Islet precursor cell (in vitro differentiated cells): ENCODE measurements at regions not wholly inside any gene's neighbourhood (a gene's known extent, or its start where the extent isn't known, plus 50 kb on each side); places are given as distances from the start of the nearest gene placed in this dataset.

ENCODE experiments used
- DNase-seq: peaks from one replicate; pipeline ENCODE4 v3.0.0-alpha.2; 2018

DNA sequence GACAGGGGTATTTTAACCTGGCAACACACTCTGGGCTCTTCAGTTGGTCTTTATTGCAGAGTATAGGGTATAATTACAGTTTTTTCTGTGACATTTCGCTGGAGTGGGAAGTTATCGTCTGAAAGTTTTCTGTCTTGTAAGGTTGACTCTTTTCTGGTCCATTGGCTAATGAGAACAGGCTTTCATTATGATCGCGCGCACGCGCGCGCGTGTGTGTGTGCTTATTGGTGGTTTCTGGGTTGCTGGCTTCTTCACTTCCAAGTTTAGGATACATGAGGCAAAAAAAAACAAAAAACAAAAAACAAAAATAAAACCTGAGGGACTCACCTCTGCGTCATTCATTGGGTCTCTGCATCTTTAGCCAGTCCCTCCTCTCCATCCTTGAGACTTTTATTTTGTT lies 68.7 kb upstream of the MYOCD start:
- DNase-seq = no peak

DNA sequence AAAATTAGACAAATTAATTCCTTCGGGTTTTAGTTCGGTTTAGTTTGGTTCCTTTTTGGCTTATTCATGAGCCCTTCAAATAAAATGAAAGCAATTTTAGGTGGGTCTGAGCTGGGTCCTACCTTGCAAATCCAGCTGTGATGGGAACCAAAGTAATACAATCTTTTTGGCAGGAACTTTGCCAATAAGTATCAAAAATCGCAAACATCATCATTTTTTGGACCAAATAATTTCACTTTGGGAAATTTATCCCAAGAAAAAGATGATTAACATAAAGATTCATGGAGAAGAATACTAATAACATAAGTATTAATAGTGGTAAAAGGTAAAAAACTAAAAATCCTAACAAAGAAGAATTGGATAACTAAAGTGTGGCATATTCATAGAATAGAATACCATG lies 67.8 kb upstream of the MYOCD start:
- DNase-seq = no peak

DNA sequence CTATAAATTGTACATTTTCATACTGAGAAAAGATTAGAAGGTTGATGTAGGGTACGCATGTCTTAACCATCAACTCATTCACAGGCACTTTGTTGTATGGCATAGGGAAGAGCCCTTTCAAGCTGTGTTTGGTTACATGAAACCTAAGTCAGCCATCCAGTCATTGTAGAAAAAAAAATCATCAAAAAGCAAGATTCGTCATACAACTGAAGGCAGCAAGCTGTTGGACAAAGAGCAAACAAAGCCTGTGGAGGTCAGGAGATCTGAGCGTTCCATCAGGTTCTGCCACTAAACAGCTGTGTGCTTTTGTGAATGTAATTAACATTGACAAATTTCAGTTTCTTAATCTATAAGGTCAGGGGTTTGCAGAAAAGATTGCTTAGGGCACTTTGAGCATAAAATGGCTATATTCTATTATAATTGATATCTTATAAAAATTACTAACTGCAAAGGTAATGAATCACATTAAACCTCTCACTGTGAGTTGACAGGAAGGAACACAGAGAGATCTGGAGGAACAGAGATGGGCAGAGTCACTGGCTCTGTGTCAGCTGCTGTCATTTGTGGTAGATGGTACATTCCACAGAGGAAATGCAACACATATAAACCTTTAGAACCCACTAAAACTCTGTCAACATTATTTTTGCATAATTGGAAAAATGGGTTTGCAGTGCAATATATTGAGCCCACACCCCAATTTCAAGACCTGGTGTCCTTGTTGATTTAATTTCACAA lies 66.3 kb upstream of the MYOCD start:
- DNase-seq = no peak

DNA sequence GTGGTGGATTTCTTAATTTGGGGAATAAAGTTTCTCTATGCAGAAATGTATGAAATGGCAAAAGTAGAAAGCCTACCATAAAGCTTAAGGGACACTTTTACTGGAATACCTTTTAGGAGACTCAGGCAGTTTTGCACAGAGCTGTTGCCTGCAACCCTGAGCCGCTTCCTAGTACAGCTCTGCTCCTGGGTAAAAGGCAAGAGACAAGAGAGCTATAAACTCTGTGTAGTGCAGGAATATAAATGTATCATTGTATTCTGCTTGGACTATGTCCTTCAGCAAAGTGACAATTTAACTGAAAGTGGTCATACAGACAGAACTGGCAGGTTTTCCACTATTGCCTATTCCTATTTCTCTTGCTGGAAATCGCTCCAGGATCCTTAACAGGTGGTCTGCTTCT lies 65.3 kb upstream of the MYOCD start:
- no peak for DNase-seq

DNA sequence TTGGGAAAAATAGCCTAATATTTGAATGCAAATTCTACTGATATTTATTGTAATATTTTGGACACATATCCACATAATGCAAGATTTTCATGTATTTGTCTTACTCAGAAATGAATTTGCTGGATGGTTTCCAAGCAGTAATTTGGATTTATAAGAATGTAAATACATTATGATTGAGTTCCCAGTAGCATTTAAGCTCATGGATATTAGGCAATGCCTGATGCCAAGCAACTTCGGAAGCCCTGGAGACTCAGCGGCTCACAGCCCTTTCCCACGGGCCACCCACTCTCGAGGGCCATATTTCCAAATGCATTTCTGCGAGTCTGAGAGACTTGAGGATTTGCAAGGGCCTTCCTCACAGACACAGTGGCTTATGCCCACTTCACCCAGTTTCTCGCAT lies 62.1 kb upstream of the MYOCD start:
- no peak for DNase-seq

DNA sequence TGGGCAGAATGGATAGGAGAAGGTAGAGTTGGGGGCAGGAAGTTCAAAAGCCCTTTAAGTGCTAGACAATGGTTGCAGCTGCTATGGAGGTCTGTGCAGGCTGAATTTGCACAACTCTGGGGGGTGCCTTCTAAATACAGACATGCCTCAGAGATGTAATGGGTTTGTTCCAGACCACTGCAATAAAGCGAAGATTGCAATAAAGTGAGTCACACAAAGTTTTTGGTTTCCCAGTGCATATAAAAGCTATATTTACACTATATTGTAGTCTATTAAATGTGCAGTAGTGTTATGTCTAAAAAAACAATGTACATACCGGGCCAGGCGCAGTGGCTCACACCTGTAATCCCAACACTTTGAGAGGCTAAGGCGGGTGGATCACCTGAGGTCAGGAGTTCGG lies 60.5 kb upstream of the MYOCD start:
- no peak for DNase-seq

DNA sequence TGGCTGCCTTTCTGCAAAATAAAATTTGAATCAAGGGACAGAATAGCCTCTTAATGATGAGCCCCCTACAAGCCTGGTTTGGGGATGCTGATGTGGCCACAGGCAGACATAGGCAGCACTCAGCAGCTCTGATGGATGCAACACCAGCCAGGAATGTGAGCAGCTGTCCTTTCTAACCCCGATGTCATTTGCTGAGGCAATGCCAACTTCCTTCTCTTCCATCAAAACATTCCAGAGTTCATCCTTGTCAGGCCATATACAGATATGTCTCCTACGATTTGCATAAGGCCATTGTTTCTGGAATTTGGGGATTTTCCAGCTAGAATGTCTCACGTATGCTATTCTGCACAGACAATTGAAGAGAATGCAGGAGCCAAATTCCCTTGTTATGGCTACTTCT lies 52.1 kb upstream of the MYOCD start:
- no peak for DNase-seq
